Left lung (tissue), 4 donors: ENCODE measurements at regions not wholly inside any gene's neighbourhood (a gene's known extent, or its start where the extent isn't known, plus 50 kb on each side); places are given as distances from the start of the nearest gene placed in this dataset.

Source experiments
- ATAC-seq: fragments of 200-7000 bp; cut with Tn5 transposase; one replicate; pipeline ENCODE4 v1.9.1; 2020; ENCODE audit warnings: moderate library complexity
- DNase-seq, 4 donors: peaks; one replicate each; pipeline ENCODE4 v3.0.0-alpha.2; 2013 to 2020
- H3K27ac ChIP-seq, 2 donors: fragments of 200-600 bp; sonication (generic) in 1 of 2; one replicate each; pipeline versions ENCODE4 v1.5.0 to v1.8.0; 2020 to 2021
- H3K27me3 ChIP-seq, 2 donors: fragments of 200-600 bp; sonication (generic) in 1 of 2; one replicate each; pipeline versions ENCODE4 v1.5.0 to v1.8.0; 2020 to 2021
- H3K36me3 ChIP-seq, 2 donors: fragments of 200-600 bp; sonication (generic) in 1 of 2; one replicate each; pipeline versions ENCODE4 v1.5.0 to v1.8.0; 2020 to 2021
- H3K4me1 ChIP-seq, 2 donors: fragments of 200-600 bp; one replicate each; pipeline ENCODE4 v1.8.0; 2021
- H3K4me3 ChIP-seq, 2 donors: fragments of 200-600 bp; sonication (generic) in 1 of 2; one replicate each; pipeline versions ENCODE4 v1.5.0 to v1.8.0; 2020 to 2021; ENCODE audit warnings: mild to moderate bottlenecking in 1 of 2
- H3K9me3 ChIP-seq, 2 donors: fragments of 200-600 bp; sonication (generic) in 1 of 2; one replicate each; pipeline versions ENCODE4 v1.5.0 to v1.8.0; 2020 to 2021
- intact Hi-C, 2 donors: fragments of 100-400 bp; cut with DNase I; formaldehyde crosslinking; loops; one replicate each; pipeline versions ENCODE4 v1.11.2 to v1.14.2; 2022
- TF ChIP-seq, protein P1 (sequence below), 2 donors: fragments of 200-600 bp; sonication (generic) in 1 of 2; IDR thresholded peaks; one replicate each; pipeline versions ENCODE4 v1.5.0 to v1.8.0; 2021; ENCODE audit warnings: antibody characterized with exemption in 2 of 2
- donor health status: DM: no; HTN: yes; CAD: no.
- donor health status: DM: no; HTN: no; CAD: no.

- no peak overlapping the region for H3K4me3 ChIP-seq
- no peaks in the 10 kb centered on the region for H3K36me3 ChIP-seq
- intact Hi-C loops, result no loop called here
- no peak for ATAC-seq
- TF ChIP-seq, protein P1, sequence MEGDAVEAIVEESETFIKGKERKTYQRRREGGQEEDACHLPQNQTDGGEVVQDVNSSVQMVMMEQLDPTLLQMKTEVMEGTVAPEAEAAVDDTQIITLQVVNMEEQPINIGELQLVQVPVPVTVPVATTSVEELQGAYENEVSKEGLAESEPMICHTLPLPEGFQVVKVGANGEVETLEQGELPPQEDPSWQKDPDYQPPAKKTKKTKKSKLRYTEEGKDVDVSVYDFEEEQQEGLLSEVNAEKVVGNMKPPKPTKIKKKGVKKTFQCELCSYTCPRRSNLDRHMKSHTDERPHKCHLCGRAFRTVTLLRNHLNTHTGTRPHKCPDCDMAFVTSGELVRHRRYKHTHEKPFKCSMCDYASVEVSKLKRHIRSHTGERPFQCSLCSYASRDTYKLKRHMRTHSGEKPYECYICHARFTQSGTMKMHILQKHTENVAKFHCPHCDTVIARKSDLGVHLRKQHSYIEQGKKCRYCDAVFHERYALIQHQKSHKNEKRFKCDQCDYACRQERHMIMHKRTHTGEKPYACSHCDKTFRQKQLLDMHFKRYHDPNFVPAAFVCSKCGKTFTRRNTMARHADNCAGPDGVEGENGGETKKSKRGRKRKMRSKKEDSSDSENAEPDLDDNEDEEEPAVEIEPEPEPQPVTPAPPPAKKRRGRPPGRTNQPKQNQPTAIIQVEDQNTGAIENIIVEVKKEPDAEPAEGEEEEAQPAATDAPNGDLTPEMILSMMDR (IDR thresholded peaks at IDR 0.05), result no peak
- H3K4me1 ChIP-seq, result no peaks in the 10 kb centered on the region
- no peaks in the 10 kb centered on the region for H3K27me3 ChIP-seq
- no peaks in the 10 kb centered on the region for H3K9me3 ChIP-seq
- H3K27ac ChIP-seq, result peak overlapping the region in 1 of 2 donors; percentile 9
- no peak for DNase-seq
These were observed 50.6 kb upstream of the SLC45A1 start for GRCh38 chr1:8267307-8267706.

DNA sequence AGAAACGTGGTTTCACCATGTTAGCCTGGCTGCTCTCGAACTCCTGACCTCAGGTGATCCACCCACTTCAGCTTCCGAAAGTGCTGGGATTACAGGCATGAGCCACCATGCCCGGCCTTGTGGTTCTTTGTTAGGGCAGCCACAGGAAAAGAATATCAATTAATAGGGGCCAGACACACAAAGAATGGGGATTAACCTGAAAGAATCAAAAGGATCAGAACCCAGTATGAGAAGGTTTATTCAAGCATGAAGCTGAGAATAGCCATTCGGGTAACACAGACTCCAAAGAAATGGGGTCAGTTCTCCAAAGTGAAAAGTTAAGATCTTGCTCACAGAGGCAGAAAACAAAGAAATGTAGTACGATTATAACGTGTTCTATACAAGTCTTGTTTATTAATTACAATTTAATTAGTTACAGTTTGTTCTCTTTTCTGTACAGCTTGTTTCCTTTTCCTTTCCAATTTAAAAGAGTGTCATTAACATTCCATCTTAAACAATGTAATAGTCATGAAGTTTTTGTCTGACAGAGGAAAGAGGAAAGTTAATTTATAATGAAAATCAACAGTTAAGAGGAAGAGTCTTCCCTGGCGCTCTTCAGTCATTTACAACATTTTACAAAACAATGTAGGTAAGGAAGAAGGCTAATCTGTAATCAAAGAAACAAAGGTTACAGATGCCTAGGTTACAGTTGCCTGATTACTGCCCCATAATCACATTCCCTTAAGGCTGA lies 51.3 kb upstream of the SLC45A1 start:
- Histone ChIP-seq H3K27me3 (no peaks in the 10 kb centered on the region), H3K4me3 (no peak overlapping the region), H3K36me3 (no peaks in the 10 kb centered on the region), H3K4me1 (no peaks in the 10 kb centered on the region), H3K9me3 (no peaks in the 10 kb centered on the region), H3K27ac (peak overlapping the region in 1 of 2 donors; percentile 9)
- ATAC-seq (no peak), DNase-seq (no peak)
- TF ChIP-seq, protein P1 (IDR thresholded peaks at IDR 0.05), result no peak
- intact Hi-C loops, result no loop called here

DNA sequence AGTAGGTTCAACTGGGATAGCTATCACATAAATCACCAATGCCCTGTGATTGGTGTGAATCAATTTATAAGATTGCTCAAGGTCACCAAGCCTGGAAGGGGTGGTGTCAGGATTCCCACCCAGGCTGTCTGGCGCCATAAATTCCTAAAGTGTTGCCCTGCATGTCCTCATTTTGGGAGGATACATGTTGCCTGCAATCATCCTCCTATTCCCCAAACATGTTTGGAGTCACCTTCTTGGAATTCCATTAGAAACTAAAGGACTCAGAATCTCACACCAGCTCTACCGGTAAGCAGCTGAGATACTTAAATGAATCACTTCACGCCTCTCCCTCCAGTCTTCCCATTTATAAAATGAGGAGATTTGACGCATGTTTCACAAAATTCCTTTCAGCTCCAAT lies 54.1 kb upstream of the SLC45A1 start:
- intact Hi-C loops, result no loop called here
- ATAC-seq, result no peak
- TF ChIP-seq, protein P1 (IDR thresholded peaks at IDR 0.05), result no peak

GRCh38 chr1:8261398-8261762 lies 56.5 kb upstream of the SLC45A1 start:
- Histone ChIP-seq H3K27me3 (no peaks in the 10 kb centered on the region), H3K27ac (no peak overlapping the region), H3K4me3 (no peak overlapping the region), H3K36me3 (no peaks in the 10 kb centered on the region), H3K4me1 (peaks cover 5 to 19% of the 10 kb centered on the region in 2 donors), H3K9me3 (no peaks in the 10 kb centered on the region)
- intact Hi-C loops, result no loop called here
- TF ChIP-seq, protein P1 (IDR thresholded peaks at IDR 0.05), result no peak
- ATAC-seq (no peak), DNase-seq (no peak)

More for the DNA sequence above, 54.1 kb upstream of the SLC45A1 start:
- H3K27ac ChIP-seq, result no peak overlapping the region
- no peak overlapping the region for H3K4me3 ChIP-seq
- H3K9me3 ChIP-seq, result no peaks in the 10 kb centered on the region
- H3K27me3 ChIP-seq, result no peaks in the 10 kb centered on the region
- peaks cover 5 to 14% of the 10 kb centered on the region in 2 donors for H3K4me1 ChIP-seq
- DNase-seq, result no peak
- H3K36me3 ChIP-seq, result no peaks in the 10 kb centered on the region

- peak overlapping the region; percentile 57 to 77 for H3K27ac ChIP-seq
- H3K9me3 ChIP-seq, result no peaks in the 10 kb centered on the region
- H3K4me3 ChIP-seq, result no peak overlapping the region
- ATAC-seq (peak; percentile 80), DNase-seq (peak in 2 of 4 donors; percentile 66 to 72)
- H3K27me3 ChIP-seq, result no peaks in the 10 kb centered on the region
- intact Hi-C loops, result no loop called here
- H3K4me1 ChIP-seq, result peaks cover 5 to 19% of the 10 kb centered on the region in 2 donors
- TF ChIP-seq, protein P1 (IDR thresholded peaks at IDR 0.05), result no peak
- no peaks in the 10 kb centered on the region for H3K36me3 ChIP-seq
These were observed 58.2 kb upstream of the SLC45A1 start for GRCh38 chr1:8259498-8260290.
